Caki2 (cell line): ENCODE measurements at regions not wholly inside any gene's neighbourhood (a gene's known extent, or its start where the extent isn't known, plus 50 kb on each side); places are given as distances from the start of the nearest gene placed in this dataset.
A peak's percentile ranks its signal among the peaks of the same experiment; 100 is the strongest.

Source experiments
- DNase-seq: peaks from one replicate; pipeline ENCODE4 v3.0.0-alpha.2; 2015; ENCODE audit warnings: low read depth
- in situ Hi-C: cut with HindIII; loops from 2 replicates; pipeline ENCODE4 v1.10.0; 2016; ENCODE audit warnings: low sequenced_read_pairs, low pct_unique_long_range_greater_than_20kb, mixed read lengths

DNA sequence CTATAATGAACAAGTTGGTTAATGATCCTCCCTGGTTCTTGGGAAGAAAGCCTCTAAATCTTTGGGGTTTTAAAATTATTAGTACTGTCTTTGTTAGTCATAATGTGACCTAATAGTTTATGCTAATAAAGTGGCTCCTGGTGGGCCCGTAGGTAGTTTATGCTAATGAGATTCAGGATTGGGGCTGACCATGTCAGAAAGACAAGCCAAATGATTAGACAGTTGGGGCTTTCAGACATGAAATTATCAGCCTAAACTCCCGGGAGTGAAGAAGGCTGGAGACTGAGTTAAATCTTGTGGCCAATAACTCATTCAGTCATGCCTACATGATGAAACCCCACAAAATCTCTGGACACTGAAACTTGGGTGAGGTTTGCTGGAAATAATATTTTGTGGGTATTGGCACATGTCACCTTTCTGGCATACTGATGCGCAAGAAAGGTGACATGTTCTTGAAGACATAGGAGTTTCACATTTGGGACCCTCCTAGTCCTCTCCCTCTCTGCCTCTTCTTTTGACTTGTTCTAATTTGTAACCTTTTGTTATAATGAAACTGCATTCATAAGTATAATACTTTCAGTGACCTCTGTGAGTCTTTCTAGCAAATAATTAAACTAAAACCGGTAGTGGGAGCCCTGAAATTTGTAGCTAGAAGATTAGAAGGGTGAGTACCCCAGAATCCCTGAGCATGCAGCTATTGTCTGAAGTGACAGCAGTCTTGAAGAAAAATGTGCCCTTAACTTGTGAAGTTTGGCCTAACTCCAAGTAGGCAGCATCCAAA lies 196.8 kb upstream of the FSTL5 start:
- in situ Hi-C loops: no loop called here
- no peak for DNase-seq

- no peak for DNase-seq
Observed at GRCh38 chr4:162356181-162356580, 192.4 kb upstream of the FSTL5 start.

GRCh38 chr4:162352580-162353107 lies 188.8 kb upstream of the FSTL5 start:
- in situ Hi-C loops: no loop called here
- no peak for DNase-seq

More at GRCh38 chr4:162356181-162356580, 192.4 kb upstream of the FSTL5 start:
- in situ Hi-C loops: no loop called here

GRCh38 chr4:162350331-162350730 lies 186.5 kb upstream of the FSTL5 start:
- in situ Hi-C loops: no loop called here
- DNase-seq: no peak

DNA sequence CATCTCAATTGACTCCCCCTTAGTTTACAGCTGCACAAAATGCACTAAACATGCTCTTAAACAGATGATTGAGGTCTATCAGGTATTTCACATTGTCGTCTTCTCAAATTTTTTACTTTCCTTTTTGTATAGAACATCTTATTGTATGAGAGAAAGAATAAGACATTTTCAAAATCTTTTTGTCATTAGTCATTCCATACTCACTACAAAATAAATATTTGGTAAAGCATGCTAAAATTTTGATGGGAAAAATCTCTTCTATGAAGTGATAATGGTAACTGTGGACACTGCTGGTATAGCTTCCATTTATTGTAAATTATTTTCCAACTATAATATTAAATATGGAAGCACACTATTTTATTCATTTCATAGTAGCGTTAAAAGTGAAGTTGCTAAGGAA lies 185.6 kb upstream of the FSTL5 start:
- in situ Hi-C loops: no loop called here
- DNase-seq: no peak

DNA sequence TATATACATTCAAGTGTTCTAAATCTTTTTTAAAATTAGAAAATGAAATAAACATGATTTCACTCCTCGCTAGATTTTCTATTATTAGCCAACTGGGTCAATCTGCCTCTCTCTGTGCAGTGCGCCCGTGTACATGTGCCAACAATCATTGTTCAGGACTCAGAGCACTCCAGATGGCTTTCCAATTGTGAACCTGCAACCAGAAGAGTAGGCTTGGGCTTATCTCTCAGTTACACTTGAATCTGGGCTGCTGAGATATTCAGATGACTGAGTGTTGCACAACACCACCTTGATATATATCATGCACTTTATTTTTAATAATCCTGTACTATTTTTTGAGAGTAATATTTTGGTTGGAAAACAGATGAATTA lies 184.0 kb upstream of the FSTL5 start:
- in situ Hi-C loops: no loop called here
- DNase-seq: no peak

DNA sequence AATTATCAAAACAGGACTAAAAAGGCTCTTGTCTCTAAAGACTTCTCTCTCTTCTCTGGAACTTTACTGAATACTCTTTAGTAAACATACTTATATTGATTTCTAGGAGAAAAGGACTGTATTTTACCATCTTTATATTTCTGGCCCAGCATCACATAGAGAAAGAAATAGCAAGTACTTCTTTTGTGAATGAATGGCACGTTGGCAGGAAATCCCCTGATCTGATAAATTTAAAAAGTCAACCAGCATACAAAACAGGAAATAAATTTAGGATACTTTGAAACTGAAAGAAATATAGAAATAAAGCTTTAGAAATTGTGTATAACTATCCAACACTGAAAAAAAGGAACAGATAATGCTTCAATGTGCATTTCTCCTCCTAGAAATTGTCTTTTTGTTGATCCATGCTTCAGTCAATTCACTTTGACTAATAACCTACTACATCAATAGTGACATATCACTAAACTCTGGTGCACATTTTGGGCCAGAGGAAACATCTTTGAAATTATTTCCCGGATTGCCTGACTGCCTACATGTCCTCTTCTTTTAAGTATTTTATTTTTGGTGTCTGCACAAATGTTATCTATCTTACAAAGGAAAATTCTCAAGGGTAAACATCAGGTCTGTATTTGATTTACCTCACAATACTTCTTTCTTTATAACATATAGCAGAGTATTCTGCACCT lies 183.5 kb upstream of the FSTL5 start:
- DNase-seq: no peak

DNA sequence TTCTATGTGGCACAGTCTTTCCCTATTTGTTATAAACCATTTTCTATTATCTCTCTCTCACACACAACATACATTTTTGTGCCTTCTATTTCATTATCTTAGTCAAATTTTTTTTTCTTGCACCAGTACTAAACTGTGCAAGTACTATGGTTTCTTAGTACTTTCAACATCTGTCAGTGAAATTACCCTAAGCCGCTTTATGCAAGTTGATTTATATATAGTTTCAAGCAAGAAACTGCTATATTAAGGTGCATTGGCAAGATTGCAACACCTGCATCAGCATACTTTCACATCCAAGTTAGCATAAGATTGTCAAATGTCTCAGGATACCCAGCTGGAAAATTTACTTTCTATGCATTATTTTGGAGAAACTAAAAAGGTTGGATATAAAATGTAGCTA lies 180.2 kb upstream of the FSTL5 start:
- no peak for DNase-seq
- in situ Hi-C loops: no loop called here

More for the DNA sequence above, 183.5 kb upstream of the FSTL5 start:
- in situ Hi-C loops: no loop called here

DNA sequence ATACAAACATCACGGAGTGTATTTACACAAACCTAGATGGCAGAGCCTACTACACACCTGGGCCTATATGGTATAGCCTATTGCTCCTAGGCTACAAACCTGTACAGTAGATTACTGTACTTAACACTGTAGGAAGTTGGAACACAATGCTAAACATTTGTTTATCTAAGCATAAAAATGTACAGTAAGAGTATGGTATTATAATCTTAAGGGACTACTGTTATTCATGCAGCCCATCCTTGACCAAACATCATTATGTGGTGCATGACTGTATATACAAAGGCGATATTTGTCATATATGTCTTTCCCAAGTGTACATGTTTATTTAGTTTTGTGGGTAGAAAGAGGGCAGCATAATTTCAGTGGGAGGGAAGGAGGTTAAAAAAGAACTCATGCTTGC lies 177.7 kb upstream of the FSTL5 start:
- in situ Hi-C loops: no loop called here
- no peak for DNase-seq

GRCh38 chr4:162323919-162324318 lies 160.1 kb upstream of the FSTL5 start:
- no peak for DNase-seq
- in situ Hi-C loops: no loop called here

- in situ Hi-C loops: no loop called here
- no peak for DNase-seq
Observed at GRCh38 chr4:162322054-162322453, 158.3 kb upstream of the FSTL5 start.

DNA sequence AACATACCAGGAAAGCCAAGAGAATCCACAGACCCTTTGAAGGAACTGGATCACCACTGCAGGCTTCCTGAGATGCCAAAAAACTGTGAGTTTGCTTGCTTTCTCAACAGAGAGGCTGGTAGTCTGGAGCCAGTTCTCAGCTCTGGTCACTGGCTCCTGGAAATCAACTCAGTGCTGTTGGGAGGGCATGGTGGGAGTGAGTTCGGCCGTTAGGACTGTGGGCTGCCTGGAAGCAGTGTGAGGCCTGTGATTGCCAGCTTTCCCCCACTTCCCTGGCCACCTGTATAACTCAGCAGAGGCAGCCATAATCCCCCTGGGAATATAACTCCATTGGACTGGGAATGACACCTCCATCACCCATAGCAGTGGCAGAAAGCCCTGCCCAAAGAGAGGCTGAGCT lies 122.0 kb upstream of the FSTL5 start:
- no peak for DNase-seq
- in situ Hi-C loops: no loop called here

GRCh38 chr4:162282684-162283083 lies 118.9 kb upstream of the FSTL5 start:
- no peak for DNase-seq
- in situ Hi-C loops: no loop called here

DNA sequence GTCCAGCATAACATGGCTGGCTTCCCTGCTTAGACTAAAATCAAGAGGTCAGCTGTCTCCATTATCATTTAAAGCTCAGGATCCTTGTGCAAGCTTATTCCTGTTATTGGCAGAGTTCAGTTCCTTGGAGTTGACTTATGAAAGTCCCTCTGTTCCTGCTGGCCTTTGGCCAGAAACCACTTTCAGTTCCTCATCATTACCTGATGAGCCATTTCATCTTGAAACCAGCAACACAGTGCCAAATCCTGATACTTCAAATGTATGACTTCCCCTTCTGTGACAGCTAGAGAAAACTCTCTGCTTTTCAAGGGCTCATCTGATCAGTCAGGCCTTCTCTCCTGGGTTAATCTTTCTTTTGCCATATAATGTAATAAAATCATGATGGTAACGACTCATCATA lies 110.6 kb upstream of the FSTL5 start:
- DNase-seq: peak; percentile 25
- in situ Hi-C loops: no loop called here

- in situ Hi-C loops: no loop called here
- DNase-seq: no peak
Observed at GRCh38 chr4:162272215-162272614, 108.4 kb upstream of the FSTL5 start.

DNA sequence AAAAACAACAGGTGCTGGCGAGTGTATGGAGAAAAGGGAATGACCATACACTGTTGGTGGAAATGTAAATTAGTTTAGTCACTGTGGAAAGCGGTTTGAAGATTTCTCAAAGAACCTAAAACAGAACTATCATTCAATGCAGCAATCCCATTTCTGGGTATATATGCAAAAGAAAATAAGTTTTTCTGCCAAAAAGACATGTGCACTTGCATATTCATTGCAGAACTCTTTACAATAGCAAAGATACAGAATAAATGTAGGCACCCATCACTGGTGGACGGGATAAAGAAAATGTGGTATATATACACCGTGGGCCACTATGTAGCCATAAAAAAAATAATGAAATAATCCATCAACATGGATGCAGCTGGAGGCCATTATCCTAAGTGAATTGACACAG lies 105.1 kb upstream of the FSTL5 start:
- DNase-seq: no peak
- in situ Hi-C loops: no loop called here

GRCh38 chr4:162265802-162266201 lies 102.0 kb upstream of the FSTL5 start:
- in situ Hi-C loops: no loop called here
- no peak for DNase-seq

DNA sequence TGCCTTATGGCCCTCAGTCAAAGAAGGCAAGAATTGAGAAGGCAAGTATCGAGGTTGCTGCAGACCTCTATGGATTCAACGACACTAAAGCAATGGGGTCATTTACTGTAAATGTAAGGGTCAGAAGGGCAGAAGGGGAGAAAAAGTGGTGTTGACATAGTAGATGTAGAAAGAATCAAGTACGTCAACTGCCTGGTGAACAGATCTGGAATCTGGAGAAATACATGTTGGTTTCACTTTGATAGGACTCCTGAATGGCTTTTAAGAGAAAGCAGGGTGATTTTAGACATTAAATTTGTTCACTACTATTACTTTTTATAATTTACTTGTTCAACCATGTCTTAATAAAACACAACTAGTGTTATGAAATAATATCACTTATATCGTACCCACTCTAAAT lies 81.3 kb upstream of the FSTL5 start:
- in situ Hi-C loops: no loop called here
- no peak for DNase-seq

DNA sequence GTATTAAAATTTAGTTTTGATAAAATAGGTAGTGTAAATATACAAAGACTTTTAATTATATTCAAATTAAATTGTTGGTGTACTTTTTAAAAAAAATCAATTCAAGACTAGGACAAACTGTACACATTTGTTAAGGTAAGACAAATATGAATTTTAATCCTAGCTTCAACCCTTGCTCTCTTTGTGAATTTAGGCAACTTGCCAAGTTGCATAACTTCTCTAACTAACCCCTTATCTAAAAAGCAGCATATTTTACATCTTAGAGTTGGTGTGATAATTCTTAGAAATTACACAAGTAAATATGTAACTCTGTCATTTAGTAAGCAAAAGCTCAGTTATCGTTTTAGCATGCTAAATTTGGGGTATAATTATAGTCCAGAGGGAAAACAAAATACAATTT lies 78.1 kb upstream of the FSTL5 start:
- DNase-seq: no peak

More for the DNA sequence above, 78.1 kb upstream of the FSTL5 start:
- in situ Hi-C loops: no loop called here
